ENCODE measurements at regions not wholly inside any gene's neighbourhood (a gene's known extent, or its start where the extent isn't known, plus 50 kb on each side); places are given as distances from the start of the nearest gene placed in this dataset.

DNA sequence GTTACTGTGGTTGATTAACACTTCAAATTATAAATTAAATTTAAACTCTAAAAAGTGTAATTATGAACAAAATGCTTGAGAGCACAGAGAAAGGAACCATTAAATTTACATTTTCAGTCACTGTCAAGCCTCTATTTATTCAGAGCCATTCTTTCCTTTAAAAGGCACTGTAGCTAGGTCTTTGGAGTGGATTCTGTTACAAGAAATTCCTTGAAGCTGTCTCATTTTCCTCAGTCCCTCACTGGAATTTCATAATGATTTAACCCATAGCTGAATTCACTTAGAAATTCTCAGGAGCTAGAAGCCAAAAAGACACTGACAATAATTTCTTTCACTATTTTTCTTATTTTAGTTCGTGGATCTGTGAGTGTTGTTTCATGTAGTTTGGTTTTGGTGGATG lies 81.2 kb upstream of the TCF12 start (continued):
- TF ChIP-seq, protein P1, sequence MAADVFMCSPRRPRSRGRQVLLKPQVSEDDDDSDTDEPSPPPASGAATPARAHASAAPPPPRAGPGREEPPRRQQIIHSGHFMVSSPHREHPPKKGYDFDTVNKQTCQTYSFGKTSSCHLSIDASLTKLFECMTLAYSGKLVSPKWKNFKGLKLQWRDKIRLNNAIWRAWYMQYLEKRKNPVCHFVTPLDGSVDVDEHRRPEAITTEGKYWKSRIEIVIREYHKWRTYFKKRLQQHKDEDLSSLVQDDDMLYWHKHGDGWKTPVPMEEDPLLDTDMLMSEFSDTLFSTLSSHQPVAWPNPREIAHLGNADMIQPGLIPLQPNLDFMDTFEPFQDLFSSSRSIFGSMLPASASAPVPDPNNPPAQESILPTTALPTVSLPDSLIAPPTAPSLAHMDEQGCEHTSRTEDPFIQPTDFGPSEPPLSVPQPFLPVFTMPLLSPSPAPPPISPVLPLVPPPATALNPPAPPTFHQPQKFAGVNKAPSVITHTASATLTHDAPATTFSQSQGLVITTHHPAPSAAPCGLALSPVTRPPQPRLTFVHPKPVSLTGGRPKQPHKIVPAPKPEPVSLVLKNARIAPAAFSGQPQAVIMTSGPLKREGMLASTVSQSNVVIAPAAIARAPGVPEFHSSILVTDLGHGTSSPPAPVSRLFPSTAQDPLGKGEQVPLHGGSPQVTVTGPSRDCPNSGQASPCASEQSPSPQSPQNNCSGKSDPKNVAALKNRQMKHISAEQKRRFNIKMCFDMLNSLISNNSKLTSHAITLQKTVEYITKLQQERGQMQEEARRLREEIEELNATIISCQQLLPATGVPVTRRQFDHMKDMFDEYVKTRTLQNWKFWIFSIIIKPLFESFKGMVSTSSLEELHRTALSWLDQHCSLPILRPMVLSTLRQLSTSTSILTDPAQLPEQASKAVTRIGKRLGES (CRISPR knock-in tag; IDR thresholded peaks at IDR 0.05; ENCODE audit: borderline replicate concordance), result no peak
- no peak for TF ChIP-seq PAXIP1 (CRISPR knock-in tag; conservative IDR thresholded peaks at IDR 0.05)
- no peak for TF ChIP-seq ZNF160 (CRISPR knock-in tag; IDR thresholded peaks at IDR 0.05)
- no peak for TF ChIP-seq NONO (IDR thresholded peaks at IDR 0.05)
- TF ChIP-seq NONO (CRISPR knock-in tag; conservative IDR thresholded peaks at IDR 0.05), result no peak
- TF ChIP-seq ZNF737 (CRISPR knock-in tag; IDR thresholded peaks at IDR 0.05; ENCODE audit: borderline replicate concordance), result no peak
- no peak for TF ChIP-seq ZNF235 (CRISPR knock-in tag; IDR thresholded peaks at IDR 0.05; ENCODE audit: borderline replicate concordance)
- no peak for TF ChIP-seq ZNF703 (CRISPR knock-in tag; IDR thresholded peaks at IDR 0.05; ENCODE audit: borderline replicate concordance)
